Activated CD4-positive, CD25-positive, alpha-beta regulatory T cell (primary cell): ENCODE measurements at regions not wholly inside any gene's neighbourhood (a gene's known extent, or its start where the extent isn't known, plus 50 kb on each side); places are given as distances from the start of the nearest gene placed in this dataset.
"Not testable (repeated sequence)": the region's sequence is repeated elsewhere in the genome, so short reads cannot be mapped to it uniquely, and the experiment has no call there.

Experiments
- DNase-seq, 4 experiments: peaks; one replicate each; lab custom pipeline; 2025; lab: John Stamatoyannopoulos, UW

DNA sequence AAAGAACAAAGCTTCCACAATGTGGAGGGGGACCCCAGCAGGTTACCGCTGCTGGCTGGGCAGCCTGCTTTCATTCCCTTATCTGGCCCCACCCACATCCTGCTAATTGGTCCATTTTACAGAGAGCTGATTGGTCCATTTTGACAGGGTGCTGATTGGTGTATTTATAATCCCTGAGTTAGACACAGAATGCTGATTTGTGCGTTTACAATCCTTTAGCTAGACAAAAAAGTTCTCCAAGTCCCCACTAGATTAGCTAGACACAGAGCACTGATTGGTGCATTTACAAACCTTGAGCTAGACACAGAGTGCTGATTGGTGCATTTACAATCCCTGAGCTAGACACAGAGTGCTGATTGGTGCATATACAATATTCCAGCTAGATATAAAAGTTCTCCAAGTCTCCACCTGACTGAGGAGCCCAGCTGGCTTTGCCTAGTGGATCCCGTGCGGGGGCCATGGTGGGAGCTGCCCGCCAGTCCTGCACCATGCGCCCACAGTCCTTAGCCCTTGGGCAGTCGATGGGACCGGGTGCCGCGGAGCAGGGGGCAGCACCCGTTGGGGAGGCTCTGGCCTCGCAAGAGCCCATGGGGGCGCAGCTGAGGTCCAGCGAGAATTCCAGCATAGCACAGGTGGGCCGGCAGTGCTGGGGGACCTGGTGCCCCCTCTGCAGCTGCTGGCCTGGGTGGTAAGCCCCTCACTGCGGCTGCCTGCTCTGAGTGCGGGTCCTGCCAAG lies 88.8 kb upstream of the MYLIP start:
- DNase-seq = not testable (repeated sequence)

DNA sequence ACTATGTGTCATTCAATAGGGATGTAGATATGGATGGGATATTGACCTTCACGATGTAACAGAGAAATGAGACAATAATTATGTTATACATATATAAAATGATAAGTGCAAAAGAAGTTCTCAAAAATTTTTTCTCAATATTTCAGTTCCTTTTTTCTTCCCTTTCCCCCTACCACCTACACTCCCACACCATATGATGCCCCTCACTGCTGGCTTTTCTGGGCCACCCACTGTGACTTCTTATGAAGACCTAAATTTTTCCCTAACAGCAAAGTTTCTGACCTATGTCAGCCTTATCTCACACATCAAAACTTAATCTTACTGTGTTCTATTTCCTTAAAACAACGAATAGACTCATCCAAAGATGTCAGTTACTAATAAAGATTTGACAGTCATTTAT lies 89.9 kb upstream of the MYLIP start:
- DNase-seq = no peak

DNA sequence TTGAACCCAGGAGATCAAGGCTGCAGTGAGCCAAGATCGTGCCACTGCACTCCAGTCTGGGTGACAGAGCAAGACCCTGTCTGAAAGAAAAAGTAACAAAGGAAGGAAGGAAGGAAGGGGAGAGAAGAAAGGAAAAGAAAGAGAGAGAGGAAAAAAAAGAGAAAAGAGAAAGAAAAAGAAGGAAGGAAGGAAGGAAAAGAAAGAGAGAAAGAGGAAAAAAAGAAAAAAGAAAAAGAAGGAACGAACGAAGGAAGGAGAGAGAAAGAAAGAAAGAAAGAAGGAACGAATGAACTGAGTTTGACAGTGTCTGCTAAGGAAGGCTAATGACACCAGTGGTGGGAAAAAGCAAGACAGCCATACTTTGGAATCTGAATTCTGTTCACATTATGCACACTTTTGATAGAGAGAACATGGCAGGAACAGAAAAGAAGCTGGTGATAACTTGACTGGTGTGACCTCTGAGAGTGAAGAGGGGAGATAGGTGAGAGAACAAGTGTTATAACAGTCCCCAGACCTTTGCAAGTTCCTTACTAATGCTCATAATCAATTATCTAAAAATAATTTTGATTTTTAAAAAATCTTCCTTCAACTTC lies 93.3 kb upstream of the MYLIP start:
- no peak for DNase-seq

DNA sequence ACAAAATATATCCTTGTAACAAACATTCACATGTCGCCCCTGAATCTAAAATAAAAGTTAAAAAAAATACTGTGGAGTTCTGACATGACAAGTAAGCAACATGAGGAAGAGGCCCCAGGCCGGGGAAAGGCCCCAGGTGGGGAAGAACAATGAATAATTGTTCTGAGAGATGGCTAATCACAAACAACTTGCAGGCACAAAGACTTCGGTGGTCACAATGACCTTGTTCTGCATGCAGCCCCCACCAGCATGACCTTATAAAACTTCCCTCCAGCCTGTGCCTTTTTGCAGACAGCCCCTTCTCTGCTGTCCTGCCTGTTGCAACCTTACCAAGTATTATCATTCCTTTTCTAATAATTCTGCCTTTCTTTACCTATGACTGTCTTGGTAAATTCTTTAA lies 95.7 kb upstream of the MYLIP start:
- no peak for DNase-seq

DNA sequence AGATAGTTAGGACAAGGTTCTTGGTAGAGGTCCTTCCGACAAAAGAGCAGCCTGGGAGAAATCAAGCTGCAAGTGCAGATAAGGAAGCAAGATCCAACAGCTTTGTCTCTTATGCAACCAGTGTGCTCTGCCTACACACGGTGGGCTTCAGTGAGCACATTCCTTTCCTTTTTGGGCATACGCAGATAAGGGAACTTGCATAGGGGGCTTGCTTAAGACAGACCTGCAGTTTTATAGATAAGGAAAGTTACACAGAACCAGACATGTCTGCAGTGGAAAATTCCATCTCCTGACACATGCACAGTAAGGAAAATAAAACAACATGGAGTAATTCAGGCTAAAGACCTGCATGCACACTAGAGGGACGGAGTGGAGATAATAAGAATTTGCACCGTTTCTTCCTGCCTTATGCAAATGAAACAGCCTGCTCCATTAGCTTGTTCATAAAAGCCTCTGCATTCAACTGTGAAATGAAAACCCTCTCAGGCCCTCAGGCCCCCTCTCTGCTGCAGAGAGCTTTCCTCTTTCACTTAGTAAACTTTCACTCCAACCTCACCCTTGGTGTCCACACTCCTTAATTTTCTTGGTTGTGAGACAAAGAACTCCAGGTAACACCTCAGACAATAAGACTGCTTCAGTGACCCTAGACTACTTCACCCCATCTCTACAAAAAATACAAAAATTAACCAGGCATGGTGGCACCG lies 97.5 kb upstream of the MYLIP start:
- no peak for DNase-seq

DNA sequence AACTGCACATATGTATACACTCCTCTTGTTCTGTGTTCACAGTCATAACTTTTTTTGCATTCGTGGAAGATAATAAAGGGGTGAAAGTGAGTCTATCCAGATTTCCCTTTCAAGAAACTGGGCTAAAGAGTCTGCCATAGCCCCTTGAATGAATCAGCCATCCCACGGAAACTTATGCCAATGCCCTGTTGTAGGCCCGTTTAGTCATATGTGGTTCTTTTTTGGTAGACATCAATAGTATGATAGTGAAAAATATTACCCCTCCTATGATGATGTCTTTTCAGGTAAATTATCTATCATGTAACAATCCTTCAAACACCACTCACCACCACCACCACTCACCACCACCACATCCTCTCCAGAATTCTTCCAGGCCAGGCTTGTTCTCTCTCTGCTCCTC lies 99.9 kb upstream of the MYLIP start:
- no peak for DNase-seq

DNA sequence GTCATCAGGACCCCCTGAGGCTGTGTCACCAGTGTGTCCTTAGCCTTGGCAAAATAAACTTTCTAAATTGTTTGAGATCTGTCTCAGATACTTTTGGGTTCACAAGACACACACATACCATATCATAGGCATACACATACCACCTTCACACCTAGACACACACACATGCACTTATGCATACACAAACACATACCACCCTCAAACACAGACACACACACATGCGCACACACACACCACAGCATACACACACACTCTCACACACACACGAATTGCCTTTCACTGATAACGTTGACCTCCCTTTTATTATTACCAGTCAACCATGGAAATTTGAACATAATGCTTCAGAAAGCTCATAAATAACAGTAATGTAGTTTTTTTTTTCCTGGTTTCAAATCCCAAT lies 108.6 kb upstream of the MYLIP start:
- DNase-seq = no peak

DNA sequence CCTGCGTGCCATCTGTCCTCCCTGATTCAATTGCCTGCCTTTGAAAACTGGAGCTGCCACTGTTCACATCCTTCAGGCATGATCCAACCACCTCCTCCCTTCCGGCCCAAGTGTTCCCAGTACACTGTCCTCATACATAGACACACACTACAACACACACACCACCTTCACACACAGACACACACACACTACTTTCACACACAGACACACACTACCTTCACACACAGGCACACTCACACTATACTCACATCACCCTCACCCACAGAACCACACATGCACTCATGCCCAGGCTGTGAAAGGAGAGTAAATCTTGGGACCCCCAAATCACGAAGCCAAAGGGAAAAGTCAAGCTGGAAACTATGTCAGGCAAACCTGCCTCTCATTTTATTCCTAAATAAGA lies 109.4 kb upstream of the MYLIP start:
- DNase-seq = no peak

DNA sequence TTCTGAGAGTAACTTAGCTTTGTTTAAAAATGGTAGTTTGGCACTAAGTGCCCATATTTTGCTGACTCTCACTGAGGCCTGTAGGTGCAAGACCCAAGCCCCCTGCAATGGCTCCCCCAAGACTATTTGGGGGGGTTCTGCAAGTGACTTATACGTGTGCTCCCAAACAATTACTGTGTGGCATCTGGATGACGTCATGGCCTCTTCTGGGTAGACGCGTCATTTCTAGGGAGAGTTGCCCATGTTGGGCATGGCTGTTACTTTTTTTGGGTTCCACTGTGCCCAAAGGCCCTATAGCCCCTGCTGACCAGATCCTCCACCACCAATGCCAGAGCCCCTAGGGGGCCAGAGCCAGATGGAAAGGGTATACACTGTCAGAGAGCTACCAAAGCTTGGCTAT lies 110.3 kb upstream of the MYLIP start:
- no peak for DNase-seq

DNA sequence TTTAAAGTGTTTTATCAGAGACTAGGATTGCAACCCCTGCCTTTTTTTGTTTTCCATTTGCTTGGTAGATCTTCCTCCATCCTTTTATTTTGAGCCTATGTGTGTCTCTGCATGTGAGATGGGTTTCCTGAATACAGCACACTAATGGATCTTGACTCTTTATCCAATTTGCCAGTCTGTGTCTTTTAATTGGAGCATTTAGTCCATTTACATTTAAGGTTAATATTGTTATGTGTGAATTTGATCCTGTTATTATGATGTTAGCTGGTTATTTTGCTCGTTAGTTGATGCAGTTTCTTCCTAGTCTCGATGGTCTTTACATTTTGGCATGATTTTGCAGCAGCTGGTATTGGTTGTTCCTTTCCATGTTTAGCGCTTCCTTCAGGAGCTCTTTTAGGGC lies 114.6 kb upstream of the MYLIP start:
- not testable (repeated sequence) for DNase-seq

DNA sequence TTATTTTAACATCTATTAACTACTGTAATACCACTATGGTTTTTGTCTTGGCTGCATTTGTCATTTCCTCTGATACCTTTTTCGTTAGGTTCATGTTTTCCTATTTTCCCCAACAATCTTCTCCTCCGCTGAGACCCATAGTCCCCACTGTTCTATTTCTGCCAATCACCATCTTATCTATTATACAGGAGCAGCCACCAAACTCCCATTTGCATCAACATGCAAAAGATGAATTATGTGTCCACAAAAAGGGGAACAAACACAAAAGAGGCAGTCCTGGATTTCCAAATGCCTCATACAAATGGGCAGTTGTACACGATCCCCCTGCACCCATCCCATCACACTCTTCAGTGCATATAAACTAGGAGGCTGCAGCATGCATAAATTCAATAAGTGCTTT lies 121.7 kb upstream of the MYLIP start:
- no peak for DNase-seq

DNA sequence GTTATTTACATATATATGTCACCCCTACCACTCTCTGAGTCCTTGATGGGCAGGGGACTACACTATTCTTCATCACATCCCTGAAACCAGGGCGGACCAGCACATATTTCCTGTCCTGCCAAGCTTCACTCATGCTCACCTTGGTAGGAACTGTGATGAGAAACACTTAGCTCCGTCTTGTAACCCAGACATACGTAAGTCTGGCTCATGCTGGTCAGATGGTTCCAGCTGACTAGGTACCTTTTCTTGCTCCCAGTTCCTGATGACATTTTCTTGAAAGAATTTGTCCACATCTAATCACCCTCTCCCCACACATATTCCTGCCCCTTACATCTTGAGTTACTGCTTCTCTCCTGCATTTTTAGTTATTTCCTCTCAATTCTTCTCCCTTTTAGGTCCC lies 122.2 kb upstream of the MYLIP start:
- DNase-seq = no peak

DNA sequence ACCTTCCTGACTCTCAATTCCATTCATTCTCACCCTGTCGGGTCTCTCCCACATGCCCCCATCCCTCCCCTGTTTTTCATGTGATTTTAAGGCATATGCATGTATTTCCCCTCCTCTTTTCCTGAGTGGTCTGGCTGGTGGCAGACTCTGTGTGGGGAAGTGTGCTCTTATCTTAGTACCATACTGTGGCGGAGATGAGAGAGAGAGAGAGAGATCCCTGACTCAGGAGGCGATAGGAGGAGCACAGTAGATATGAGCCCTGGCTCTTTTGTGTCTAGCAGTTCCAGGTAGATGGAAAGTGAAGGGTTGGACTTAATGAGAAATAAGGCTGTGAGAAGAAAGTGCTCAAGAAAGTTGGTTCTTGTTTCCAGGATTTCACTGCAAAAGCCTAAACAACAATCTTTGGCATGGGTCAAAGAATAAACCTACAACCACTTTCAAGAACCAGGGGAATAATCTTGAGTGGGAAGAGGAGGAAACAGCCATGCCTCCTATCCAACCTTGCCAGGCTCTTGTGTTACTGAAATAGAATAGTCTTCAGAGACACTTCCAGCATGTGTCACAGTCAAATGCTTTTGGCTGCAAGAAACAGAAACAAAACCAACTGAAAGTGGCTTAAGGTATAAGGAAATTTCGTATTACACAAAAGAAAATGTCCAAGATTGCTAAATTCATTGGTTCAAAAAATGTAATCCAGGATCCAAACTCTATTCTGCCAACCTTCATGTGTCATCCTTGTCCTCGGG lies 123.8 kb upstream of the MYLIP start:
- DNase-seq = no peak

DNA sequence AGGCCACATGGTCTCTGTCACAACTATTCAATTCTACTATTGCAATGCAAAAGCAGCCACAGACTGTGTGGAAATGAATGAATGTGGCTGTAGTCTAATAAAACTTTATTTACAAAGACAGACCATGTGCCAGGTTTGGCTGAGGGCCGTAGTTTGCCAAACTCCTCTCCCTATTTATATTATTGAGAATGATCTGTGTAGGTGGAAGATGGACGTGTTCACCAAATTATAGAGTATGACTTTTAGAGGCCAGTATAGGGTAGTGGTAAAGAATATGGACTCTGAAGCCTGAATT lies 125.7 kb upstream of the MYLIP start:
- DNase-seq = no peak

DNA sequence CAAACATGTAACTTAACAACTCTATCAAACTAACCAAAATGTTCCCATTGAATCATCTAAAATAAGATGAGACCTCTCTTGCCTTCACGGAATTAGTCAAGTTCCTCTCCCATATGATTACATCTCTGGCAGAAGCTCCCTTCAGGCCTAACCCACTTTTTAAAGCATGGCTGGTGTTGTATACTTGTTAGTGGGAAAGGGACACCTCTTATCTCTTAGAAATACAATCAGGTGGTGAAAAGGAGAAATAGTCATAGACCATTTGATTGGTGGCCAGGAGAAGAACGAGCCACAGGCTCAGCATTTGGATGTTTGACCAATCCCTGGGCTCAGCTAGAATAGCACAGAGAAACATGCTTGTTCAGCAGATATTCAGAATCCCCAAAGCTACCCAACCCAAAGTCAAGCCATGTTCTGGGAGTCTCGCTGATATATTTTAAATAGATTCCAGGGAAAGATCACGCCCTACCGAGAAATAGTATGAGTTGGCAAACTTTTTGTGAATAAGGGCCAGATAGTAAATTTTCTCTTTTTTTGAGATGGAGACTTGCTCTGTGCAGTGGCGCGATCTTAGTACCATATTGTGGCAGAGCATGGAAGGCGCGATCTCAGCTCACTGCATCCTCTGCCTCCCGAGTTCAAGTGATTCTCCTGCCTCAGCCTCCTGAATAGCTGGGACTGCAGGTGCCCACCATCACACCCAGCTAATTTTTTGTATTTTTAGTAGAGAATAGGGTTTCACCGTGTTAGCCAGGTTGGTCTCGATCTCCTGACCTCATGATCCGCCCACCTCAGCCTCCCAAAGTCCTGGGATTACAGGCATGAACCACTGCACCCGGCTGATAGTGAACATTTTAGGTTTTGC lies 126.3 kb upstream of the MYLIP start:
- no peak for DNase-seq

DNA sequence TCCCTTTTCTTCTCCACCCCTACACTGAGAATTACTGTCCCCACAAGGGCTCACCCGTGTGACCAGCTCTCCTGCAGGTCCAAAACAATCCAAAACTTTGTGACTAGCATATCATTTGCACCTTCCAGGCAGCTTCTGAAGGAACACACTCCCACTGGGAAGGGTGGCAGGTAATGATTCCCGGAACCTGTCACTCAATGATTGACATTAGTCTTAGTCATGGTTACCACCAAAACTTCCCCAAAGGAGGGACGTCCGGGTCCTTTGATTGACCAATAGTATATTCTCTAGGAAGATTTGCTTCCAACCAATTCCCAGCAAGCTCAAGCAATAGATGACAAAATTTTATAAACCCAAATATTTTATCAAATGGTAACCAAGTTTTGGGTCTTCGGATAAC lies 127.7 kb upstream of the MYLIP start:
- no peak for DNase-seq

DNA sequence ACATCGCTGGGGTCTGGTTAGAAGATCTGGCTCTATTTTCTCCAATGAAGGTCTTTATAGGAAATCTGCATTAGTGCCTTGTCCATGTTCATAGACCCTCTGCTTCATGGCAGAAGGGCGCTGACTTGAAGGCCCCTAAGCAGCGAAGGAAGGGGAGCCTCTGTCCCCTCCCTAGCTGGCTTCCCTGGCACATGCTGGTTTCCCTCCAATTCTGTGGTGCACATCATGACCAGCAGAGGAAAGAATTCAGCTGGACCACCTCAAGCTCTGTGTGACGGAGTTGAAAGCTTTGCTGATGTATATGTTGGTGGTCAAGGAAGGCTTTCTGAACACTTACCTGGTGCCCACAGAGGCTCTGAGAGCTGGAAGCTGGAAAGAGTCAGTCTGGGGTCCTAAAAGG lies 129.7 kb upstream of the MYLIP start:
- no peak for DNase-seq

DNA sequence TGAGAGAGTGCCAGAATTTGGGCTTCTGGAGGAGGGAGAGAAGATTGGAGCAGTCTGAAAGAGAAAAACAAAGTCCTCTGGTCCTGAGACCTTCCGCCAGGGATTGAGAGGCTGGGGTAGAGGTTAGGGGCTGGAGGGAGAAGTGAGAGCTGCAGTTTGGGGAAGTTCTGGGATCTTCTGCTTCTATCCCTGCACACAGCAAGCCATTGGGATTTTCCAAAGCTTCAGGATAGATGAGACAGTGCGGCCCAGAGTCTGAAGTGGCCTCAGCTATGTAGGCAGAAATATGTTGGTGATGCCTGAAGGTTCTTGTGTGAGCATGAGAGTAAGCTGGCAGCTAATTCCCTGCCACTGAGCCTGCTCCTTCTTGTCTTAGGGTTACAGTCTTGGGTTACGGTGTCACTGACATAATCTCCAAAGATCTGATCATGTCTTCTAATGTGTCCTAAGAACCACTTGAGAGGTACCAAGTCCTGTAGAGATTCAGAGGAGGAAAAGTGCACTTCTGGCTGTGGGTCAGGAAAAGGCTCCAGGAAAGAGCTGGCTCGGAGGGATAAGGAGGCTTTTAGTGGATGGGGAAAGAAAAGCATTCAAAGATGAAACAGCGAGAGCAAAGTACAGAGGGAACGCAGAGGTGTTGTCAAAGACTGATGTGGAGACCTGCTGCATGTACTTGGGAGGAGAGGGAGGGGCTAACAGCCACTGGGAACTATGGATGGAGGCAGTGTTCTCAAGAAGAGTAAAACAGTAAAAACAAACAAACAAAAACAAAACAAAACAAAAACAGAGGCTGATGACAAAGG lies 131.1 kb upstream of the MYLIP start:
- DNase-seq = no peak

DNA sequence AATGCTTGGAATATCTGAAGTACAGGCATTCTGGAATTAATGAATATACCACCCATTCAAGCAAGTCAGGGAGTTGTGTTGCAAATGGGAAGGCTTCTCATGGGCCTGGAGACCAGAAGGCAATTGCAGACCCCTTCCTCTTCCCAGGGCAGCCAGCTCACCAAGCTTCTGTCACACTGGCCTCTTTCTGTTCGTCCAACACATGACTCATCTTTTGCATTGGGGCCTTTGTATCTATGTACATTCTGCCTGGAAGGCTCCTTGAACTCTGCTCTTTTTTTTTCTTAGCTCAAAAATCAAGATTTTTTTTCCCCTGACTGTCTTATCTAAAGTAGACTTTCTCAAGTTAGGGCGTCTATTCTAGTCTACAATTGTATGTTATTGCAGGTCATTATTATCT lies 132.9 kb upstream of the MYLIP start:
- no peak for DNase-seq

DNA sequence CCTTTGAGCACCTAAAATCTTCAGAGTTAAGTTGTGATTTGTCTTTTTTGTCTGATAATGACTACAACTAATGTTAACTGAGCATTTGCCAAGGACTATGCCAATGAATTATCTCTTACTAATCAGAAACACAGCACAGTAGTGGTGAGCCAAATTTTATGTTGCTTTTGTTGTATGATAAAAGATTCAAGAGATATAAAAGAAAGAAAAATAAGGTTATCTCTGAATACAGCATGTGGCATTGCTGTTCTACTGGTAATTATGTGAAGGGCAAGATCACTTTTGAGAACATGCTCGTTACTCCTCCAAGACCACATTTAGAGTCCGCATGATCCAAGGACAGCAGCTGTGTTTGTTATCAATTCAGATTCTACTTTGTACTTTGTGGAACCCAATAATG lies 133.4 kb upstream of the MYLIP start:
- no peak for DNase-seq

DNA sequence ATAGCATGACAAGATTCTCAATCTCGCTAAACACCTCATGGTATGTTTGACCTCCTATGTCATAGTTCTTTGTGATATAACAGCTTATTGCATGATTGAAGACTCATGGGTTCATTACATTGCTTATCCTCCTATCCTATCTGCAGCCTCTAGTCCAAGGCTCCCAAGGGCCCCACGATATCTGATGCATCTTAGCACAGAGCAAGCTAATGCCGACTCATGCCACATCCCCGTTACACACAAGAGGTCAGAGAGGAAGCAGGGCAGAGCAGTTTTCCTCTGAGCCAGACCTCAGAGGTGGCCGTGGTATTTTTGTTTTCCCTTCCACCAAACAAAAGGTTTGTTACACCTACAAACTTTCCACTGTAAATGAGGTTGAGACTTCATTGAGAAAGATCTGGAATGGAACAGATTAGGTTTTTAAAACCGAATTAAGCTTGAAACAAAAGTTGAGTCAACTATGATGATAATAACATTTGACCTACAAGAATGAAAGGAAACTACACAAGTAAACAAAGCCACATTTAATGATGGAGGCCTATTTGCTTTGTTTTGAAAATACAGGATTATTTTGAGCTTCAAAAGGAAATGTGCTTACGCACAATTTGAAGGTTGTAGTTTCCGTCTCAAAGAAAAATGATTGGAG lies 133.9 kb upstream of the MYLIP start:
- no peak for DNase-seq
